ENCODE measurements at regions not wholly inside any gene's neighbourhood (a gene's known extent, or its start where the extent isn't known, plus 50 kb on each side); places are given as distances from the start of the nearest gene placed in this dataset.

DNA sequence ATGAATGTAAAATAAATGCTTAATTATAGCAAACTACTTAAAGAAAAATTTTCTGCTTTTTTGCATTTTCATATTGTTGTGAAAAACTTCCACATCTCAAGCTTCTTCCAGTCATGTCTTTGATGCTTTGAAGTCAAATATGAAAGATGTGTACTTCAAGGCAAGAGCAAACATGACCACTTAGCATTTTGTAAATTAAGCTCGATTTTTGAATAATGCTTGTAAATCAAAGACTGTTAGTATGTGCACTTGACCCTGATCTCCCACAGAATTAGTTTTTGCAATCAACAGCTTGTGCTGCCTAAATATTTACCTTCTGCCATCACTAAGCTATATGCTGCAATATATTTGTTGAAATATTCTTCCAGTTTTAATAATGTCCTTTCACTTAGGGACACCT, 486.1 kb upstream of the ID2 start:
- TF ChIP-seq, protein P1, sequence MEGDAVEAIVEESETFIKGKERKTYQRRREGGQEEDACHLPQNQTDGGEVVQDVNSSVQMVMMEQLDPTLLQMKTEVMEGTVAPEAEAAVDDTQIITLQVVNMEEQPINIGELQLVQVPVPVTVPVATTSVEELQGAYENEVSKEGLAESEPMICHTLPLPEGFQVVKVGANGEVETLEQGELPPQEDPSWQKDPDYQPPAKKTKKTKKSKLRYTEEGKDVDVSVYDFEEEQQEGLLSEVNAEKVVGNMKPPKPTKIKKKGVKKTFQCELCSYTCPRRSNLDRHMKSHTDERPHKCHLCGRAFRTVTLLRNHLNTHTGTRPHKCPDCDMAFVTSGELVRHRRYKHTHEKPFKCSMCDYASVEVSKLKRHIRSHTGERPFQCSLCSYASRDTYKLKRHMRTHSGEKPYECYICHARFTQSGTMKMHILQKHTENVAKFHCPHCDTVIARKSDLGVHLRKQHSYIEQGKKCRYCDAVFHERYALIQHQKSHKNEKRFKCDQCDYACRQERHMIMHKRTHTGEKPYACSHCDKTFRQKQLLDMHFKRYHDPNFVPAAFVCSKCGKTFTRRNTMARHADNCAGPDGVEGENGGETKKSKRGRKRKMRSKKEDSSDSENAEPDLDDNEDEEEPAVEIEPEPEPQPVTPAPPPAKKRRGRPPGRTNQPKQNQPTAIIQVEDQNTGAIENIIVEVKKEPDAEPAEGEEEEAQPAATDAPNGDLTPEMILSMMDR (conservative IDR thresholded peaks at IDR 0.05), result no peak
- H3K27me3 ChIP-seq (ENCODE audit: control insufficient read depth, insufficient read depth, low read length, poor library complexity, severe bottlenecking), result no peaks in the 10 kb centered on the region
- no peak overlapping the region for H3K4me3 ChIP-seq (ENCODE audit: low read length)
- Mint-ChIP-seq H3K36me3 (ENCODE audit: low read depth) (no peaks in the 10 kb centered on the region), H3K27me3 (ENCODE audit: insufficient read depth) (peaks cover 6% of the 10 kb centered on the region), H3K27ac (no peak overlapping the region), H3K9me3 (peaks cover 3% of the 10 kb centered on the region), H3K4me1 (peaks cover 15% of the 10 kb centered on the region), H3K4me3 (no peak overlapping the region)
- H3K9me3 ChIP-seq (ENCODE audit: control insufficient read depth, low read length), result no peaks in the 10 kb centered on the region
- no peaks in the 10 kb centered on the region for H3K36me3 ChIP-seq (ENCODE audit: control insufficient read depth, insufficient read depth, low read length)
- no peak for DNase-seq
- 93 to 100% methylated on average over 1 of the region's 1 CpG for WGBS, 2 experiments (ENCODE audit: insufficient coverage in 1 of 2, insufficient read length in 1 of 2)
- H3K4me1 ChIP-seq (ENCODE audit: control insufficient read depth, insufficient read depth, low read length), result peaks cover 4% of the 10 kb centered on the region
- no peak overlapping the region for H3K27ac ChIP-seq (ENCODE audit: low read depth, low read length)
- no peak overlapping the region for H3K9ac ChIP-seq (ENCODE audit: extremely low read depth, low read length, poor library complexity, severe bottlenecking)

- Mint-ChIP-seq H3K27me3 (ENCODE audit: insufficient read depth) (peaks cover 10% of the 10 kb centered on the region), H3K9me3 (peaks cover 3% of the 10 kb centered on the region), H3K36me3 (ENCODE audit: low read depth) (no peaks in the 10 kb centered on the region), H3K27ac (no peak overlapping the region), H3K4me1 (peaks cover 15% of the 10 kb centered on the region), H3K4me3 (no peak overlapping the region)
- H3K27ac ChIP-seq (ENCODE audit: low read depth, low read length), result no peak overlapping the region
- no peaks in the 10 kb centered on the region for H3K9me3 ChIP-seq (ENCODE audit: control insufficient read depth, low read length)
- no peaks in the 10 kb centered on the region for H3K36me3 ChIP-seq (ENCODE audit: control insufficient read depth, insufficient read depth, low read length)
- no peak overlapping the region for H3K9ac ChIP-seq (ENCODE audit: extremely low read depth, low read length, poor library complexity, severe bottlenecking)
- no peak overlapping the region for H3K4me3 ChIP-seq (ENCODE audit: low read length)
- TF ChIP-seq, protein P1 (conservative IDR thresholded peaks at IDR 0.05), result no peak
- 85 to 90% methylated on average over 2 to 3 of the region's 3 CpGs for WGBS, 2 experiments (ENCODE audit: insufficient coverage in 1 of 2, insufficient read length in 1 of 2)
- no peaks in the 10 kb centered on the region for H3K27me3 ChIP-seq (ENCODE audit: control insufficient read depth, insufficient read depth, low read length, poor library complexity, severe bottlenecking)
- peaks cover 4% of the 10 kb centered on the region for H3K4me1 ChIP-seq (ENCODE audit: control insufficient read depth, insufficient read depth, low read length)
- no peak for DNase-seq
Measured at GRCh38 chr2:8196316-8196715, 485.5 kb upstream of the ID2 start.

GRCh38 chr2:8197101-8197500, 484.8 kb upstream of the ID2 start:
- Mint-ChIP-seq H3K9me3 (peaks cover 3% of the 10 kb centered on the region), H3K27ac (no peak overlapping the region), H3K27me3 (ENCODE audit: insufficient read depth) (peaks cover 10% of the 10 kb centered on the region), H3K4me1 (peaks cover 20% of the 10 kb centered on the region), H3K4me3 (no peak overlapping the region), H3K36me3 (ENCODE audit: low read depth) (no peaks in the 10 kb centered on the region)
- H3K27ac ChIP-seq (ENCODE audit: low read depth, low read length), result no peak overlapping the region
- DNase-seq, result no peak
- TF ChIP-seq, protein P1 (conservative IDR thresholded peaks at IDR 0.05), result no peak
- no peaks in the 10 kb centered on the region for H3K36me3 ChIP-seq (ENCODE audit: control insufficient read depth, insufficient read depth, low read length)
- no peaks in the 10 kb centered on the region for H3K9me3 ChIP-seq (ENCODE audit: control insufficient read depth, low read length)
- no peaks in the 10 kb centered on the region for H3K27me3 ChIP-seq (ENCODE audit: control insufficient read depth, insufficient read depth, low read length, poor library complexity, severe bottlenecking)
- no peak overlapping the region for H3K4me3 ChIP-seq (ENCODE audit: low read length)
- peaks cover 4% of the 10 kb centered on the region for H3K4me1 ChIP-seq (ENCODE audit: control insufficient read depth, insufficient read depth, low read length)
- no peak overlapping the region for H3K9ac ChIP-seq (ENCODE audit: extremely low read depth, low read length, poor library complexity, severe bottlenecking)
- WGBS, 2 experiments (ENCODE audit: insufficient coverage in 1 of 2, insufficient read length in 1 of 2), result 89 to 97% methylated on average over 3 to 4 of the region's 4 CpGs

Data from endodermal cell (in vitro differentiated cells).